Stimulated activated CD4-positive, alpha-beta T cell treated with anti-CD3 and anti-CD28 coated beads, Interleukin-2, amount 100 ng/mL, for 48 hours (primary cell): ENCODE measurements at regions not wholly inside any gene's neighbourhood (a gene's known extent, or its start where the extent isn't known, plus 50 kb on each side); places are given as distances from the start of the nearest gene placed in this dataset.
"Not testable (repeated sequence)": the region's sequence is repeated elsewhere in the genome, so short reads cannot be mapped to it uniquely, and the experiment has no call there.

ENCODE experiments used
- DNase-seq, 2 donors: peaks; one replicate each; pipeline ENCODE4 v3.0.0-alpha.2; 2020

- DNase-seq = no peak
Observed at GRCh38 chr10:25724241-25724640, 209.8 kb upstream of the MYO3A start.

DNA sequence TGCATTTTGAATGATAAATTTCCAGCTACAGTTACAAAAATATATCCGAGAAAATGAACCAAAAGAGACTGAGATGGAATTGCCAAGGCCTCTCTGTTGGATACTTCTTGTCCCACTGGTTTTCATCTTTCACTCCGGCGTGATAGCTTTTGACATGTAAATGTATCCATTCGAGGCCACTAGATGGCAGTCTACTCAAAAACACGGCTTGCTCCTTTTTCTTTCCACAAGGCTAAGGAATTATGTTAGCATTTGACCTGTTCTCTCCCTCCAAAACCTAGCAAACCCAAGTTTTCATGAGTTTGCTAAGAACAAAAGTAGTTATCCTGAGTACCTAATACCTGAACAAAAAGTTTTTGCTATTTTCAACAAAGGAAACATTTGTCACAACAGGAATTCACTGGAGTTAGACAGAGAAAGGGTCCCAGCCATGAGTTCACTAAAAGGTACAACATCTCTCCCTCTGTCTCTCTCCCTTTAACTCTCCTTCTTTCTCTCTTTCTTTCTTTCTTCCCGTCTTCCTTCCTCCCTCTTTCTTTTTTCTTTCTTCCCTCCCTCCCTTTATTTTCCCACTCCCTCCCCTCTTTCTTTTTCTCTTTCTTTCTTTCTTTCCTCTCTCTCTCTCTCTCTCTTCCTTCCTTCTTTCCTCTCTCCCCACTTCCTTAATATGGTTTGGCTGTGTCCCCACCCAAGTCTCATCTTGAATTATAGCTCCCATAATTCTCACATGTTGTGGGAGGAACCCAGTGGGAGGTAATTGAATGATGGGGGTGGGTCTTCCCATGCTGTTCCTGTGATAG lies 207.9 kb upstream of the MYO3A start:
- peak; percentile 23 to 27 for DNase-seq

GRCh38 chr10:25738776-25739175 lies 195.3 kb upstream of the MYO3A start:
- no peak for DNase-seq

DNA sequence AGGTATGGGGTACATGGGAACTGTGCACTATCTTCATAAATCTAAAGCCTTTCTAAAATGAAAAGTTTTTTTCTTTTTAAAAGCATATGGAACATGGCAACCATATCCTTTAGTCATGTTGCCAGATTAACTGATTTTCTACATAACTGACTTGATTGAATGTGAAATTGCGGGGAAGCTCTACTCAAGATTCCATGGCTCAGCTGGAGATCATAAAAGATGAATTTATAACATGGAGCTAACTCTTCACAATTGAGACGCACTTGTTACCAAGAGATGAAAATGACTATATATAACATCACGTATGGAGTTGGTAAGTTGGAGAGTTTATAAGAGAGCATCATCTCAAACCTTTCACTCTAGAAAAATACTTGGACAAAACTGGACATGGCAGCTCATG lies 190.2 kb upstream of the MYO3A start:
- DNase-seq = no peak

GRCh38 chr10:25744574-25744973 lies 189.5 kb upstream of the MYO3A start:
- no peak for DNase-seq

DNA sequence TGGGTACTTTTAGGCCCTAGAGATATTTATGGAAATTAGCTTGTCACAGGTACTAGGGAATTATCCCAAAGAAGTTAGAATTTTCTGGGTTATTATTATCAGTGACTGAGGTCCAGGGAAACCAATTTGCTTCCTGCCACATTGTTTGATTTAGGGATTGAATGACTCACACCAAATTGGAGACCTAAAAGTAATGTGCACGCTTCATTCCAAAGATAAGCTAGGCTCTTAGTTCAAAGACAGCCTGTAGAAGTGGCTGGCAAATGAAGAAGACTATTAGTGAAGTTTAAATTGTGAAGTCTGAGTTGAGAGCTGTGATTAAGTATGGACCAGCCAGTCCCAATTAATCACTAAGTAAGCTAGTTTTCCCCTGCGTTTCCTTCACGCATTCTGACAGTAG lies 188.1 kb upstream of the MYO3A start:
- DNase-seq = no peak

DNA sequence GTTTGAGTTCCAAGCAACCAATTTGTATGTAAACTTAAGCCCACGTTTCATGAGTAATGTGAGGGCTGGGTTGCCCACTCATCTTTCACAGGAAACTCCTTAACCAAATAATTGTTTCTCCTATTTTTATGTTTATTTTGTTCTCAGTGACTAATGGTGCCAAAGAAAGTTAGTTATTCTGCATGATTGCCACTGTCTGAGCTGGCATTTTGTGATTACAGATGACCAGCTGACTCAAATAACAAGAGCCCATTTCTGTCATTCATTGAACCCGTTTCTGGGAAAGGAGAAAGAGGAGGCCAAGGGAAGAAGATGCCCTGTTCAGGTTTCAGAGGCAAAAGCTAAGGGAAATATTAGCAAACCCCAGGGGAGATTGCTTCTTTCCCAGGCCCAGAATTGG lies 186.9 kb upstream of the MYO3A start:
- DNase-seq = no peak

- no peak for DNase-seq
Observed at GRCh38 chr10:25748509-25748908, 185.5 kb upstream of the MYO3A start.

- DNase-seq = no peak
Observed at GRCh38 chr10:25753776-25754175, 180.3 kb upstream of the MYO3A start.

DNA sequence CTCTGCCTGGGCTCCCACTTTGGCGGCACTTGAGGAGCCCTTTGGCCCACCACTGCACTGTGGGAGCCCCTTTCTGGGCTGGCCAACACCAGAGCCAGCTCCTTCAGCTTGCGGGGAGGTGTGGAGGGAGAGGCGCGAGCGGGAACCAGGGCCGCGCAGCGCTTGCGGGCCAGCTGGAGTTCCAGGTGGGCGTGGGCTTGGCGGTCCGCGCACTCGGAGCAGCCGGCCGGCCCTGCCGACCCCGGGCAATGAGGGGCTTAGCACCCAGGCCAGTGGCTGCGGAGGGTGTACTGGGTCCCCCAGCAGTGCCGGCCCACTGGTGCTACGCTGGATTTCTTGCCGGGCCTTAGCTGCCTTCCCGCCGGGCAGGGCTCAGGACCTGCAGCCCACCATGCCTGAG lies 178.2 kb upstream of the MYO3A start:
- DNase-seq = not testable (repeated sequence)

- no peak for DNase-seq
Observed at GRCh38 chr10:25756784-25757183, 177.2 kb upstream of the MYO3A start.

DNA sequence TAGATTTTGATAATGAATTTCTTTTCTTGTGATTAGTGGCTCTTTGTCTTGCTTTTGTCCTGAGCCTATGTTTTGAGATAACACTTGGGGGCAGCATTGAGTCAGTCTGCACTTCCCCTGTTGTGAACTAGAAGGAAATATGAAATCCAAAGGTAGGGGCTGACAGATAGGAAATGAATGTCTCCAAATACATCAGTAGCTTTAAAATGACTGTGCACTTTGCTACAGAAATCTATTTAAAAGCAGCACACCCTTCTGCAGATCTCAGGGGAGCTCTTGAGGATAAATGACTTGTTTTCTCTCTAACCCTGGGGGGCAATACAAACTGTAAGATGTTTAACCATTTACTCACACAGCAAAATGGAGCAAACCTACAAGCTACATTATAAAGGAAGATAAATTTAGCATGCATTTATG lies 176.0 kb upstream of the MYO3A start:
- no peak for DNase-seq

GRCh38 chr10:25758511-25758910 lies 175.5 kb upstream of the MYO3A start:
- DNase-seq = no peak

- no peak for DNase-seq
Observed at GRCh38 chr10:25761937-25762336, 172.1 kb upstream of the MYO3A start.

GRCh38 chr10:25766213-25766612 lies 167.8 kb upstream of the MYO3A start:
- DNase-seq = no peak

DNA sequence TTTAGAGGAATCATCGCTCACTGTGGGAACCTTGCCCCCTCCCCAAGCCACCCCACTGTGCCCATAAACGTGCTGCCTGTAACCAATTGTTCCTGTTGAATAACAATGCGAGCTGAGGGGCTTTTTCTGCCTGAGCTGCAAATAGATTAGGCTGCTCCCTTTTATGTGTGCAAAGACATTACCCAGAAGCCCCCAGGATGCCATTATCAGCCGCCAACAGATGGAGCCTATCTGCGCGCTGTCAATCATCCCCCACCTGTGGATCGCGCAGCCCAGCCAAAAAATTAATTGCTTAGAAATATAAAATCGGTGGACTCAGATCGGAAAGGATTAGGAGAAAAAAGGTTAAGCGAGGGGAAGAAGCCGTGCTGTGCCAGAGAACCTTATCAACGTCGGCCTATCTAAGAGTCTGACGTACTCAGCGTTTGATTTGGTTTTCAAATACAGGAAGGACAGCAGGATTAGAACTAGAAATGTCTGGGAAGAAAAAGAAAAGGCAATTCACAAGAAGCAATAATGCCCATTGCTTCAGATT lies 167.3 kb upstream of the MYO3A start:
- no peak for DNase-seq

- no peak for DNase-seq
Observed at GRCh38 chr10:25768167-25768566, 165.9 kb upstream of the MYO3A start.

GRCh38 chr10:25778646-25779045 lies 155.4 kb upstream of the MYO3A start:
- no peak for DNase-seq

GRCh38 chr10:25786161-25786560 lies 147.9 kb upstream of the MYO3A start:
- DNase-seq = no peak

- DNase-seq = no peak
Observed at GRCh38 chr10:25786899-25787298, 147.1 kb upstream of the MYO3A start.

GRCh38 chr10:25797888-25798429 lies 136.1 kb upstream of the MYO3A start:
- no peak for DNase-seq

DNA sequence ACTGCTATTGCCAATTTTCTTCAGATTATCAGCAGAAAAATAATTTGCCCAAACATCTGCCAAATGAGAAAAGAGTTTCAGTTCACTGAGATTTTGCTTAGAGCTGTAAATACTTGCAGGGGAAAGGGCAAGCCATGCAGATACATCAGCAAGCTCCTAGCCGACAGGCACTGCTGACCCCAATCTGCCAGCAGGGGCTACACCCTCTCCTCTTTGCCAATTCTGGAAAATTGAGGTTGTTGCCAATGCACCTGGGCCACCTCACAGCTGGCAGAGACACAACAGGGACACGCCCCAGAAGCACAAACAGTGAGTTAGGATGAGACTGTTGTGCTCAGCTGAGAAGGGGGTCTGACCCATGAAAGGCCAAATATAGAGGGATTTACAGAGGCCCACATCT lies 129.5 kb upstream of the MYO3A start:
- no peak for DNase-seq

GRCh38 chr10:25805986-25806385 lies 128.0 kb upstream of the MYO3A start:
- no peak for DNase-seq

GRCh38 chr10:25808372-25808771 lies 125.7 kb upstream of the MYO3A start:
- no peak for DNase-seq
